ENCODE measurements at regions not wholly inside any gene's neighbourhood (a gene's known extent, or its start where the extent isn't known, plus 50 kb on each side); places are given as distances from the start of the nearest gene placed in this dataset.

- no peak for DNase-seq (ENCODE audit: low spot score)
- TF ChIP-seq CTCF (IDR thresholded peaks at IDR 0.05; ENCODE audit: borderline replicate concordance, control extremely low read depth, extremely low read depth, insufficient read depth, missing control alignments): no peak
- in situ Hi-C loops (cut with MboI; ENCODE audit: low sequenced_read_pairs, unreplicated experiment): no loop called here
Measured at GRCh38 chr13:73894995-73895571, 239.1 kb downstream of the KLF12 start.

GRCh38 chr13:73893833-73894232, 240.4 kb downstream of the KLF12 start:
- DNase-seq (ENCODE audit: low spot score): no peak
- in situ Hi-C loops (cut with MboI; ENCODE audit: low sequenced_read_pairs, unreplicated experiment): no loop called here

GRCh38 chr13:73891805-73892204, 242.4 kb downstream of the KLF12 start:
- in situ Hi-C loops (cut with MboI; ENCODE audit: low sequenced_read_pairs, unreplicated experiment): no loop called here
- no peak for TF ChIP-seq CTCF (IDR thresholded peaks at IDR 0.05; ENCODE audit: borderline replicate concordance, control extremely low read depth, extremely low read depth, insufficient read depth, missing control alignments)
- DNase-seq (ENCODE audit: low spot score): no peak

More at GRCh38 chr13:73893833-73894232, 240.4 kb downstream of the KLF12 start:
- TF ChIP-seq CTCF (IDR thresholded peaks at IDR 0.05; ENCODE audit: borderline replicate concordance, control extremely low read depth, extremely low read depth, insufficient read depth, missing control alignments): no peak

GRCh38 chr13:73883162-73883561, 251.0 kb downstream of the KLF12 start:
- no peak for TF ChIP-seq CTCF (IDR thresholded peaks at IDR 0.05; ENCODE audit: borderline replicate concordance, control extremely low read depth, extremely low read depth, insufficient read depth, missing control alignments)
- no peak for DNase-seq (ENCODE audit: low spot score)
- in situ Hi-C loops (cut with MboI; ENCODE audit: low sequenced_read_pairs, unreplicated experiment): no loop called here

GRCh38 chr13:73880365-73880764, 253.8 kb downstream of the KLF12 start:
- no peak for DNase-seq (ENCODE audit: low spot score)
- in situ Hi-C loops (cut with MboI; ENCODE audit: low sequenced_read_pairs, unreplicated experiment): no loop called here
- TF ChIP-seq CTCF (IDR thresholded peaks at IDR 0.05; ENCODE audit: borderline replicate concordance, control extremely low read depth, extremely low read depth, insufficient read depth, missing control alignments): no peak

- no peak for DNase-seq (ENCODE audit: low spot score)
Measured at GRCh38 chr13:73879346-73880015, 254.7 kb downstream of the KLF12 start.

More at GRCh38 chr13:73879346-73880015, 254.7 kb downstream of the KLF12 start:
- no peak for TF ChIP-seq CTCF (IDR thresholded peaks at IDR 0.05; ENCODE audit: borderline replicate concordance, control extremely low read depth, extremely low read depth, insufficient read depth, missing control alignments)
- in situ Hi-C loops (cut with MboI; ENCODE audit: low sequenced_read_pairs, unreplicated experiment): no loop called here
